ENCODE measurements at regions not wholly inside any gene's neighbourhood (a gene's known extent, or its start where the extent isn't known, plus 50 kb on each side); places are given as distances from the start of the nearest gene placed in this dataset.

GRCh38 chr1:219010720-219011119, 163.0 kb upstream of the LYPLAL1 start:
- no peak for DNase-seq

GRCh38 chr1:219020386-219020785, 153.3 kb upstream of the LYPLAL1 start:
- no peak for DNase-seq

- DNase-seq, result no peak
These were observed 152.8 kb upstream of the LYPLAL1 start for GRCh38 chr1:219020846-219021245.

- no peak for DNase-seq
These were observed 146.5 kb upstream of the LYPLAL1 start for GRCh38 chr1:219027146-219027673.

GRCh38 chr1:219031809-219032208, 141.9 kb upstream of the LYPLAL1 start:
- no peak for DNase-seq

- no peak for DNase-seq
These were observed 135.3 kb upstream of the LYPLAL1 start for GRCh38 chr1:219038398-219038797.

- DNase-seq, result no peak
These were observed 134.5 kb upstream of the LYPLAL1 start for GRCh38 chr1:219039017-219039681.

GRCh38 chr1:219039682-219040154, 134.0 kb upstream of the LYPLAL1 start:
- no peak for DNase-seq

GRCh38 chr1:219040291-219040690, 133.4 kb upstream of the LYPLAL1 start:
- no peak for DNase-seq

- DNase-seq, result no peak
These were observed 132.5 kb upstream of the LYPLAL1 start for GRCh38 chr1:219041141-219041540.

- no peak for DNase-seq
These were observed 131.9 kb upstream of the LYPLAL1 start for GRCh38 chr1:219041818-219042217.

- no peak for DNase-seq
These were observed 130.9 kb upstream of the LYPLAL1 start for GRCh38 chr1:219042769-219043168.

- DNase-seq, result no peak
These were observed 128.4 kb upstream of the LYPLAL1 start for GRCh38 chr1:219045246-219045645.

- DNase-seq, result no peak
These were observed 124.2 kb upstream of the LYPLAL1 start for GRCh38 chr1:219049501-219049900.

GRCh38 chr1:219050086-219050821, 123.4 kb upstream of the LYPLAL1 start:
- no peak for DNase-seq

GRCh38 chr1:219050822-219051125, 122.9 kb upstream of the LYPLAL1 start:
- no peak for DNase-seq

GRCh38 chr1:219051547-219051946, 122.1 kb upstream of the LYPLAL1 start:
- DNase-seq, result no peak

- no peak for DNase-seq
These were observed 114.5 kb upstream of the LYPLAL1 start for GRCh38 chr1:219058891-219059820.

GRCh38 chr1:219060798-219061197, 112.9 kb upstream of the LYPLAL1 start:
- no peak for DNase-seq

GRCh38 chr1:219062161-219062560, 111.5 kb upstream of the LYPLAL1 start:
- DNase-seq, result no peak

GRCh38 chr1:219066098-219066497, 107.6 kb upstream of the LYPLAL1 start:
- no peak for DNase-seq

GRCh38 chr1:219066631-219067349, 106.9 kb upstream of the LYPLAL1 start:
- no peak for DNase-seq

- no peak for DNase-seq
These were observed 106.3 kb upstream of the LYPLAL1 start for GRCh38 chr1:219067350-219067712.

Measured in T-helper 9 cell (primary cell).